ENCODE measurements at regions not wholly inside any gene's neighbourhood (a gene's known extent, or its start where the extent isn't known, plus 50 kb on each side); places are given as distances from the start of the nearest gene placed in this dataset.

DNA sequence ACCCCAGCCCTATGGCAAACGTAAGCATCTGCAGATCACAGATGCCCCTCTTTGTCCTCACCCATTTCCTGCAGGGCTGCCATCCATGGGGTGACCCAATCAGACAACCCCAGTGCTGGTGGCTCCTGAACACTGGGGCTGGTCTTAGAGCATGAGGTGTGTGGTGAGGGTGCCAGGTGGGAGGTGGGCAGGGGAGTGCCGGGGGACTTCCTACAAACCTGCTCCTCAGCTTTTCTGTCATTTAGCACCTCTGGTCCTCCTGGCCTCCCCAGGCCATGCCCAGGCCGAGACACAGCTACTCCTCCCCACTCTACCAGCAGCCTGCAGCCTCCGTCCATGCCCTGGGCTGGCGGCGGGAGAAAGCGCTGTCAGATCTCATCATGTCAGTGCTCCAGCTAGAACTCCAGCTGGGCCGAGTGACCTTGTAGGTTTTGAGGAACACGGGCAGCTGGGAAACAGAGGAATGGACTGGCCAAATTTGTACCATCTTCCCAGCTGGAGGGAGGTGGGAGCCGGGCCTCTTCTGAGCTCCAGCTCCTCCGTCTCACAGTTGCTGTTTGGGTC, 157.7 kb upstream of the NECTIN1 start:
- TF ChIP-seq, protein P1, sequence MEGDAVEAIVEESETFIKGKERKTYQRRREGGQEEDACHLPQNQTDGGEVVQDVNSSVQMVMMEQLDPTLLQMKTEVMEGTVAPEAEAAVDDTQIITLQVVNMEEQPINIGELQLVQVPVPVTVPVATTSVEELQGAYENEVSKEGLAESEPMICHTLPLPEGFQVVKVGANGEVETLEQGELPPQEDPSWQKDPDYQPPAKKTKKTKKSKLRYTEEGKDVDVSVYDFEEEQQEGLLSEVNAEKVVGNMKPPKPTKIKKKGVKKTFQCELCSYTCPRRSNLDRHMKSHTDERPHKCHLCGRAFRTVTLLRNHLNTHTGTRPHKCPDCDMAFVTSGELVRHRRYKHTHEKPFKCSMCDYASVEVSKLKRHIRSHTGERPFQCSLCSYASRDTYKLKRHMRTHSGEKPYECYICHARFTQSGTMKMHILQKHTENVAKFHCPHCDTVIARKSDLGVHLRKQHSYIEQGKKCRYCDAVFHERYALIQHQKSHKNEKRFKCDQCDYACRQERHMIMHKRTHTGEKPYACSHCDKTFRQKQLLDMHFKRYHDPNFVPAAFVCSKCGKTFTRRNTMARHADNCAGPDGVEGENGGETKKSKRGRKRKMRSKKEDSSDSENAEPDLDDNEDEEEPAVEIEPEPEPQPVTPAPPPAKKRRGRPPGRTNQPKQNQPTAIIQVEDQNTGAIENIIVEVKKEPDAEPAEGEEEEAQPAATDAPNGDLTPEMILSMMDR (IDR thresholded peaks at IDR 0.05; ENCODE audit: low read depth, low read length) = no peak
- no peak for TF ChIP-seq EZH2phosphoT487 (IDR thresholded peaks at IDR 0.05; ENCODE audit: low read depth)
